ENCODE measurements at regions not wholly inside any gene's neighbourhood (a gene's known extent, or its start where the extent isn't known, plus 50 kb on each side); places are given as distances from the start of the nearest gene placed in this dataset.

GRCh38 chr1:172971241-172971640, 79.5 kb downstream of the TNFSF18 start:
- Histone ChIP-seq H3K79me2 (ENCODE audit: control insufficient read depth in 1 of 2, insufficient read depth in 2 of 2, low read length in 2 of 2) (no peaks in the 10 kb centered on the region), H4K8ac (ENCODE audit: extremely low read depth, insufficient read depth, low read length) (no peak overlapping the region), H3K23me2 (ENCODE audit: low read depth, low read length) (no peaks in the 10 kb centered on the region), H2AK5ac (ENCODE audit: low read depth, low read length) (no peak overlapping the region), H2BK120ac (replicated peaks; ENCODE audit: low read depth, low read length) (no peak overlapping the region), H3K27ac (ENCODE audit: low read depth, low read length) (no peak overlapping the region), H3K27me3 (replicated peaks in 1 of 4; ENCODE audit: control insufficient read depth in 3 of 4, extremely low read depth in 1 of 4, insufficient read depth in 3 of 4, low read length in 3 of 4) (no peaks in the 10 kb centered on the region), H3K23ac (ENCODE audit: insufficient read length) (no peak overlapping the region), H3K4me3 (ENCODE audit: extremely low read depth in 1 of 4, insufficient read depth in 2 of 4, low read depth in 3 of 4, low read length in 4 of 4) (no peak overlapping the region), H3K18ac (ENCODE audit: extremely low read depth, low read length) (no peak overlapping the region), H2BK12ac (ENCODE audit: low read depth, low read length) (no peak overlapping the region), H3K36me3 (ENCODE audit: control insufficient read depth in 2 of 4, insufficient read depth in 4 of 4, low read length in 3 of 4) (no peaks in the 10 kb centered on the region), H2BK15ac (ENCODE audit: low read length) (no peak overlapping the region), H3K4me1 (replicated peaks in 1 of 4; ENCODE audit: control insufficient read depth in 3 of 4, insufficient read depth in 4 of 4, low read length in 3 of 4) (no peaks in the 10 kb centered on the region), H4K20me1 (replicated peaks in 1 of 2; ENCODE audit: control insufficient read depth in 1 of 2, insufficient read depth in 2 of 2, low read length in 2 of 2) (no peaks in the 10 kb centered on the region), H3K9ac (replicated peaks in 1 of 4; ENCODE audit: extremely low read depth in 1 of 4, low read depth in 3 of 4, low read length in 3 of 4) (no peak overlapping the region), H3K79me1 (ENCODE audit: low read depth, low read length) (no peaks in the 10 kb centered on the region), H2BK20ac (ENCODE audit: low read length) (no peak overlapping the region), H4K5ac (ENCODE audit: insufficient read length, low read depth, low read length) (no peak overlapping the region), H3K4me2 (ENCODE audit: insufficient read depth in 1 of 2, low read depth in 2 of 2, low read length in 2 of 2) (no peak overlapping the region), H3K9me3 (ENCODE audit: insufficient read depth in 2 of 2, low read depth in 1 of 2, low read length in 1 of 2) (no peaks in the 10 kb centered on the region), H2BK5ac (ENCODE audit: low read depth, low read length) (no peak overlapping the region), H3K4ac (replicated peaks; ENCODE audit: insufficient read length, low read depth, low read length) (no peak overlapping the region), H2AFZ (ENCODE audit: low read length) (no peak overlapping the region), H3K56ac (replicated peaks; ENCODE audit: insufficient read length, low read depth, low read length) (no peak overlapping the region), H4K91ac (replicated peaks; ENCODE audit: insufficient read length, low read length) (no peak overlapping the region), H3K14ac (ENCODE audit: insufficient read length) (no peak overlapping the region)
- FAIRE-seq (no peak), DNase-seq (ENCODE audit: low read depth in 1 of 2, low spot score in 2 of 2) (no peak)
- TF ChIP-seq TCF12 (IDR thresholded peaks at IDR 0.05; ENCODE audit: low read depth, low read length): no peak
- TF ChIP-seq HDAC6 (IDR thresholded peaks at IDR 0.05; ENCODE audit: low read depth, low read length): no peak
- no peak for TF ChIP-seq JUN (IDR thresholded peaks at IDR 0.05; ENCODE audit: low read depth, low read length)
- no peak for TF ChIP-seq CBX8 (IDR thresholded peaks at IDR 0.05; ENCODE audit: borderline replicate concordance, low read depth, low read length)
- 88% methylated on average over 4 of the region's 4 CpGs; no CpG with 5 or more reads in 1 of the 2 experiments for WGBS, 2 experiments (ENCODE audit: extremely low coverage in 1 of 2, insufficient coverage in 1 of 2, insufficient read length in 1 of 2, insufficient replicate concordance in 2 of 2, low coverage in 1 of 2, low lambda C conversion rate in 2 of 2, missing lambda C conversion rate in 1 of 2)
- POLR2A ChIA-PET (ENCODE audit: partially characterized antibody): no interaction called here
- CTCF ChIA-PET (ENCODE audit: partially characterized antibody): no interaction called here

Data from H1 (cell line).